Non-pigmented ciliary epithelial cell (primary cell): ENCODE measurements at regions not wholly inside any gene's neighbourhood (a gene's known extent, or its start where the extent isn't known, plus 50 kb on each side); places are given as distances from the start of the nearest gene placed in this dataset.

Experiments
- DNase-seq: peaks from one replicate; pipeline ENCODE4 v3.0.0-alpha.2; 2010; ENCODE audit warnings: low read depth

DNA sequence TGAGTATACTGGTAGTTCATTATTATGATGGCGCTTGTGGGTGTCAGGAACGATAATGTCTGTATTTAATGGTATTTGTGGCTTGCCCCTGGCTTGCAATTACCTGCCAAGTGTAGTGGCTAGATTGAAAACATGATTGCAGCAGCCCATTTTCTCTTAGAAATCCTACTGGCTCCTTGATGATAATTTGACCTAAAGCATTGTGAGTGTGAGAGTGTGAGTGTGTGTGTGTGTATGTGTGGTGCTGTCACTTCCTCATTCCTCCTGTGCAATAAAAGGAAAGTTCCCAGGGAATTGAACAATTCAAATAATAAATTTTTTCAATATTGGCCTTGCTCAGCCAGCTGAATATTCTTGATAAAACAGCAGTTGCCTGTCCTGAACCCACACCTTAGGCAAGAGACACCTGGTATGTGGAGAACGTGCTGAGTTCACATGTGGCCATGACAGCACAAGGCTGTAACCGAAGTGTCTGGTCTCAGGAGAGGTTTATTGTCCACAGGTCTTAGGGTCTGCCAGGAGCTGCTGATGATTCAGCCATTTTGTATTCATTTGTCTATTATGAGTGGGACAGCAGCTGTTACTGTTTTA is 193.3 kb downstream of the CD47 start:
- DNase-seq: no peak

DNA sequence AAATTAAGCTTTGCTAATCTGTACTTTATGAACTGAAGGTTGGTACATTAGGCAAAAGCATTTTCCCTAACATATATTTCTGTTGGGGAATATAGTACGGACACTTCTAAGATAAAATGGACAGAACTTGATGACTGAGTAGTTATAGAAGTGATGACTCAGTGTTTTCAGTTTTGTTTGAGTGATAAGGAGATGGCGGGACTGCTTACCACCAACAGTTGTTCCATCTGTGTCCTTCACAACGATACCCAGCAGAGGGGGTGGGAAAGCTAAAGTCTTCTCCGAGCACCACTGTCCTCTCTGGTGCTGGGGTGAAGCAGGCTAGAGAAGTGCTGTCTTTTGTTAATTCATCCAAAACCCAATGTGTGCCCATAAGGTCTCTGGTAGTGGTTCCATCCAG is 195.8 kb downstream of the CD47 start:
- no peak for DNase-seq

- DNase-seq: no peak
Measured at GRCh38 chr3:107892955-107893624, 197.7 kb downstream of the CD47 start.

DNA sequence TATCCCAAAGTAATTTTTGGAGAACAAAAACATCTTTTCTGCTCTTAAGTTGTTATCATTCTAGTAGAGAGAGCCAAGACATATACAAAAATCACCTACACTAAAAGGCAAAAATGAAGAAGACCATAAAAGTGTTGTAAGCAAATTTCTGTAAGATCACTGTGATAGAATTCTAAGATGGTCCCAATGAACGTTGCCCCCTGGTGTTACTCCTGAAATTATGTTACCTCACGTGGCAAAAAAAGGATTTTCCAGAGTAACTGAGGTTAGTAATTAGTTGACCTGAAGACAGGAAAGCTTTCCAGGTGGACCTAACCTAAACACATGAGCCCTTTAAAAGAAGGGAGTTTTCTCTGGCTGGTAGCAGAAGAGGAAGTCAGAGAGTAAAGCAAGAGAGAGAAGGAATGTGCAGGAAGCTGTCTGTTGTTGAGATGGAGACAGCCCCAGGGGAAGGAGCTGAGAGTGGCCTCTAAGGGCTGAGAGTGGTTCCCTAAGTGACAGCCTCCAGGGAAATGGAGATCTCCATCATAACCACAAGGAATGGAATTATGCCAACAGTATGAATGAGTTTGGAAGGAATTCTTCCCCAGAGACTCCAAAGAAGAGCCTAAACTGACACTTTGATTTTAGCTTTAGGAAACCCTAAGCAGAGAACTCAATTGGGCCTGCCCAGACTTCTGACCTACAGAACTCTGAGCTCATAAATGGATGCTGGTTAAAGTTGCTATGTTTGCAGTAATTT is 205.9 kb downstream of the CD47 start:
- no peak for DNase-seq

DNA sequence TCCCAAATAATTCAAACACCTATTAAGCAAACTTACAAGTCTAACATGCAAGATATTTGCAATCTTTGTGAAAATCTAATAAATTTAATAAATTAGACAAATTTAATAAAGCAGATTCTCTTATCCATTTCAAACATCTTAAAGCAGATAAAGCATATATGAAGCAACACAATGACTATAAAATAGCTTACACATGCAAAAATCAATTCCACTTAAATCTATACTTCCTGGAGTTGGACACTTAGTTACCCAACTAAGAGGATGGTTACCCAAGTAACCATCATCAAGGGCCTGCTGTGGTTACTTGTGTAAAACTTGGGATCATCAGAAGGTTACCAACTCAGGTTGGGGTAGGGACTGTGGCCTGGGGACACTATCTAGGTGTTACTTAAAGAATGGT is 206.8 kb downstream of the CD47 start:
- DNase-seq: no peak

GRCh38 chr3:107882881-107883280 is 207.9 kb downstream of the CD47 start:
- DNase-seq: no peak

- DNase-seq: no peak
Measured at GRCh38 chr3:107882261-107882660, 208.6 kb downstream of the CD47 start.

DNA sequence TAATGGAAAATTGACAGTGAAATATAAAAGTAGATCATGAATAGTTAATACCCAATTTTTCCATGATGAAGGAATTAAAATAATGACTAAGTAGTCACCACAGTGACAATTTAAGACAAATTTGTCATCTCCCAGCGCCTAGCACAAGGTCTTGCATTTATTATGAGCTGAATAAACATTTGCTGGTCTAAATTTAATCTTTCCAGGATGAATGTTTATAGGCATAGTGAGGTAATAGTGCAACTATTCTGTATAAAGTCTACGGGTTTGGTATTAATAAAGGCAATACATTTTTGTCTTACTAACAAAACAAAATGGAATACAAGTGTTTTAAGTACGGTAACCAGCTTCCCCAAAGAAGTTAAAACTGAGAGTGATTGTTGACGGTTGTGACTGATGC is 209.3 kb downstream of the CD47 start:
- no peak for DNase-seq

- DNase-seq: no peak
Measured at GRCh38 chr3:107880702-107881101, 210.1 kb downstream of the CD47 start.

DNA sequence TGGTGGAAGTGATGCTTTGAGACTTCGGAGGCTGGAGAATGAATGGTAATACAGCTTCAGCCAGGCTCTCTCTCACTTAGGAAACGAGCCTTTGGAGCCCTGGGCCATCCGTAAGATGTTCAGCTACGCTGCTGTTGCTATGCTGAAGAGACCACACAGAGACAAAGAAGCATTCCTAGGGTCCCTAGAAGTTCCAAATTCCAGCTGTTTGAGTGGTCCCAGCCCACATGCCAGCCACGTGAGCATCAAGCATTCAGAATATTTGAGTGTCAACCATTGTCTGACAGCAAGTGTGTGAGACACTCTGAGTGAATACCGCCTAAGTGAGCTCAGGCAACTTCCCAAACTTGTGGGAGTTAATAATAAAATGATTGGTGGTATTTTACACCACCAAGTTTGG is 212.9 kb downstream of the CD47 start:
- no peak for DNase-seq

DNA sequence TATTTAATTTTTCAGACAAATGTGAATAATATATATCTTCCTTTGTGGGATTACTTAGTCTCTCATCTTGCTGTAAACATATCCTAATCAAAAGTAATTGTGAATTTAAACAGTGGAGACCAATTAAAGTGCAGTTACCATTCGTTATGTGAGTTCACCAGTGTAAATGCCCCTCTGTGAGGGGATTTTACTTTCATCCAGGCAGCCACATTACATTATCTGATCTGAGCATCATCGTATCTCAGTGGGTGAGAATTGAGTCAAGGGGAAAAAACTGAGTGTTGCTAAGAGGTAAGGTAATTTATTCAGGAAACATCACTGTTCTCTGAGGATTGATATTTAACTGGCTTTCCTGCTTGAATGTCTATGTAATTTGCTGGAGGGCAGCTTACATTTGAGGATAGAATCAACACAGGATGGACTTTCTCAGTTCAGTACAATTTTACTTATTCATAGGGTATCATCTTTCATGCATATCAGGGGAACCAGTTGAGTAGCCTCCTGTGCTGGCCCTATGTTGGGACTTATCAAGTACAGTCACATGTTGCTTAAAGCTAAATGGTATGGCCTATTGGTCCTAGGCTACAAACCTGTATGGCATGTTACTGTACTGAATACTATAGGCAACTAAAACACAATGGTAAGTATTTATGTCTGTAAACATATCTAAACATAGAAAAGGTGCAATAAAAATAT is 219.7 kb downstream of the CD47 start:
- DNase-seq: no peak

GRCh38 chr3:107870096-107870495 is 220.7 kb downstream of the CD47 start:
- DNase-seq: no peak

DNA sequence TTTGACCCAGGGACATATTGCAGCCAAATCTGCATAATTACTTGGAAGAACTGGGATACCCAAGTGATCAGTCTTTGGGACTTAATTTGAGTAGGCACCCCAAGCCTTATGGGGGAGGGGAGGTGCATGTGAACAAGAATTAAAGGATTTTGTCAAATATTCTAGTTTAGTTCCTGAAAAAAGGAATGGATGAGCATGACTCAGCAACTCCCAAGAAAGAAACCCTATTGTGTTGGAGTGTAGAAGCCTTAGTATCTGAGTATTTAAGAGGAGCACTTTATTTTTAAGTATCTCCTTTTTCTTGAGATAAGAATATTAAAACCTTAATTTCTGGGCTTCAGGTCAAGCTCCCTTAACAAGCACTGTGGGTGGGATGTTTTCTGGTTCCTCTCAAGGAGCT is 222.4 kb downstream of the CD47 start:
- DNase-seq: no peak

DNA sequence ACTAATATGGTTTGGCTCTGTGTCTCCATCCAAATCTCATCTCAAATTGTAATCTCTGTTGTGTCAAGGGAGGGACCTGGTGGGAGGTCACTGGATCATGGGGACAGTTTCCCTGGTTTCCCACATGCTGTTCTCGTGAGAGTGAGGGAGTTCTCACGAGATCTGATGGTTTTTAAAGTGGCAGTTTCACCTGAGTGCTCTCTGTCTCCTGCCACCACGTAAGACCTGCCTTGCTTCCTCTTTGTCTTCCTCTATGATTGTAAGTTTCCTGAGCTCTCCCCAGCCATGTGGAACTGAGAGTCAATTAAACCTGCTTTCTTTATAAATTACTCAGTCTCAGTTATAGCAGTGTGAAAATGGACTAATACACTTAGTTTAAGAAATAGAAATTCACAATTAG is 228.9 kb downstream of the CD47 start:
- no peak for DNase-seq

GRCh38 chr3:107861422-107861821 is 229.4 kb downstream of the CD47 start:
- no peak for DNase-seq
